Tongue (tissue), 2 donors: ENCODE measurements at regions not wholly inside any gene's neighbourhood (a gene's known extent, or its start where the extent isn't known, plus 50 kb on each side); places are given as distances from the start of the nearest gene placed in this dataset. TPM values are rescaled to one million over a fixed set of nuclear protein-coding genes. Genes with fewer than 3 reads are reported as not detected.

Experiments used
- DNase-seq: peaks from one replicate; pipeline ENCODE4 v3.0.0-alpha.2; 2015
- small RNA-seq: library from RNA; depleted of rRNA; stranded (forward); fragments of <200 nt; gene quantifications from one replicate; pipeline ENCODE3, GENCODE V24; 2014; ENCODE audit warnings: low replicate concordance

DNA sequence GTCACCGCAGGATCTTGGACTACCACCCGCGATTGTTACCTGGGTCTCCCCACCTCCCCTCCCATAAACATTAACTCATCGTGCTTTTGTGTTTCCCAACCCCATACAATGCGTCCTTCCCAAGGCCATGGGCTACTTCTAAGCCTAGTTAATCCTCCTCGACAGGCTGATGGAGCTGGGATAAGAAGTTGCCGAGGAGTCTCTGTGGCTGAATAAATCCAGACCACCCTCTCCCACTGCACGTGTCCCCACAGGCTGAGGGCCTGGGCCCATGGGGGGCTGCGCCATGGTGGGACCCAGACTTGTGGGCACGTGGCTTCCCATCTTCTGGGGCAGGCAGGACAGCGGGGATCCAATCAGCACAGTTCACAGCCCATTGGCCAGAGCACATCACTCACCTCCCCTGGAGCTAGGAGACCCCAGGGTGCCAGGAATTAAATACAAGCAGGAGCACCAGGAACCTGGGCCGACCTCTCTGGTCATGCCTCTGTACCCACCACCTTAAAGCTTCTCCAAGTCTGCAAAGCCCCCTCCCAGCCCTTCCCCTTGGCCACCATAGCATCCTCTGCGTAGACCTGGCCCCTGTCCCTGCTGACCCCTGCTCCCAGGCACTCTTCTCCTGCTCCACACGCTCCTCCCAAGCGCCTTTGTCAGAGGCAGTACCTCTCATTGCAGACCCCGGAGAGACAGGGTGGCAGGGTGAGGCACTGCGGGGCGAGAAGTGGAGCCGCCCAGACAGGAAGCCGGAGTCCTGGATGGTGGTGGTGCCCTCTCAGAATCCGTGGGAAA is 51.0 kb upstream of the ID2 start:
- no peak for DNase-seq

DNA sequence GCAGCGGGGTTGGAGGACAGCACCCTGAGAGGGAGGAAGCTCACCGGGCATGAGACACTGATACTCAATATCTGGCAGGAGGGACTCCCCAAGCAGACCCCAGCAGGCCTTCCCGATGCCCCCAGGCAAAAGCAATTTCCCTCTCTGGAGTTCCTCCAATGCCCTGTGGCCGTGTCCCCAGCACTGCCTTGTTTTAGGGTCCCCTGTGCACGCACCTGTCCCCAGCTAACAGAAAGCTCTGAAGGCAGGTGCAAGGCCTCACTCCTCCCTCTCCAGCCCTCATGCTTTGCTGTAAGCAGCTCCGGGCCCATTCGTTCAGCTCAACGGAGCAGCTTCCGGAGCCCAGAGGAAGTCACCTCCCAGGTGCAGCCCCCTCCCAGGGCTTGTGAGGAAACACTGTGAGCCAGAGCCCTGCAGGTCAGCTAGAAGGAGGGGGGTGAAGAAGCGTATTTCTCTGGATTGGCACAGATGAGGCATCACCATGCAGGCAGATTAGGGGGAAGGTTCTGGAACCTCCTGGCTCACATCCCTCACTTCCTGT is 50.3 kb upstream of the ID2 start:
- no peak for DNase-seq

Small RNA genes in the stretch of these regions (small RNA-seq; reads per million reads assigned to genes)
- gene AC092580.3, result not detected
- not detected for gene RNU6ATAC37P
- not detected for gene SNRPEP5
